Non-pigmented ciliary epithelial cell (primary cell): ENCODE measurements at regions not wholly inside any gene's neighbourhood (a gene's known extent, or its start where the extent isn't known, plus 50 kb on each side); places are given as distances from the start of the nearest gene placed in this dataset.

Experiments
- DNase-seq: peaks from one replicate; pipeline ENCODE4 v3.0.0-alpha.2; 2010; ENCODE audit warnings: low read depth

DNA sequence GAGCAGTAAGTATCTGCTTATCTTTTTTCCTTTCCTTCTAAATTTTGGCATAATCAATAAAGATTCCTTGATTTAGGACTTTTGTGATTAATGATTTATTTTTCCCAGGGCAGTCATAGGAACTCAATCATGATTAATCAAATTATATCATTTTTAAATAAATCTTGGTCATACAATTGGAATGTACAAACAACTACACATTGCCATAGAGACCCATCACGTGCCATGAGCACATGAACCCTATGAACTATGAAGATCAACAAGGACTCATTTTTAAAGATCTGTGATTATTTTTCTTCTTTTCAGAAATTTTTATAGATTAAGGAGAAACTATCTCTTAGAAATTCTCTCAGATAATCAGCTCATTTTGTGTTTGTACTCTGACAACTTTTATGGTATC, 622.4 kb downstream of the BCKDHB start:
- no peak for DNase-seq

DNA sequence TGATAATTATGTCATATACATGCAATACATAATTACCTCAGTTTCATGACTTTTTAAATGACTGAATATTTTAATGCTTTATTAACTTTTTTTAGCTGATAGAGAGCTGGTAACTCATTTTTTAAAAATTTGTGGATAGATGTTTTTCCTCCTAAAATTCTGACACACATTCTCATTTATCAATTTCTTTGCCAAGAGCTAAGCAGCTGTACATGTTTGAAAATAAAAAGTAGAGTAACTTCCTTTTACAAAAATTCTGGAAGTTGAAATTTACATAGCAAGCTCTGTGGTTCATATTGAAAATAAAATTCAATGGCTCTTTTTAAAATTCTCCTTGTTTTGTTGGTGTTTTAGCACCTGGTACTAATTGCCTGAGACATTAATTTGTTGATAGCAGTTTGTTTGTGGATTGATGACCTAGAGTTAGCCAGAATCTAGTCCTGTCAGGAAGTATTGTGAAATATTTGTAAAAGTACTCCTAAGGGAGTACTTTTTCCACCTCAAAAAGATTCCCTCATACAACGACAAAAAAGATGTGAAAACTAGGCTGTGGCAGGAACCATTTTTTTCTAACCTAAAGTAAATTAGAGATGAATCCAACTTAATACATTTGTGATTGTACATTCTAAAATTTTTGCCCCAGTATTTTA, 621.8 kb downstream of the BCKDHB start:
- DNase-seq = no peak

DNA sequence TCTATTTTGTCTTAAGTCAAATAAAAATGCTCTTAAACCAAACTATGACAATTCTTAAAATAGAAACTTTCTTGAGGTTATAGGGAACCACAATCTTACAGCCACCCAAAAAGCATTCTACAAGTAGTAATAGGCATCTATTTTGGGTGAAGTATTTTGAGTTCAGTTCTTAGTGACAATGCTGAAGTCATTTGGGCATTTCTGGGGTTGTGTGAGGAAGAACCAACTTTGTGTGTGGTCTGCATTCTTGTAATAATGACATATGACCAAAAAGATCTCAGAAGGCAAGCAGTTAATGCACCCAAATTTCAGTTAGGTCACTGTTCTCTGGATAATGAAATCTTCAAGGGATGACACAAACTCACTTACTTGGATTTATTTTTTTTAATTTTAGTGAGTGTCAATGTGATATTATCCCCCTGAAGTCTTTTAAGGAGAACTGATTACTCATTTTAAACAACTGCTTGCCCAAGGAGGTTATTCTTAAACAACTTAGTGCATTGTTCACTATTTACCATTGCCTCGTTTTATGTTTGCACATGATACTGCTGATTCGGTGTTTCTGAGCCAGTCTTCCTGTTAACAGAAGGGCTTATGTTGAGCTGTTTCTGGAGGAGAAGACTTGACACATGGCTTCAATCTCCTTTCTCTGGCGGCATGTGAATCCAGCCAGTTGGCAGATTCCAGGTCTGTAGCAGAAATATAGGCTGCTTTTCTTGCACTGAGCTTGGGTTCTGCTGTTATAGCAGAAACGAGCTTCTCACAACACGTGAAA, 618.9 kb downstream of the BCKDHB start:
- no peak for DNase-seq

DNA sequence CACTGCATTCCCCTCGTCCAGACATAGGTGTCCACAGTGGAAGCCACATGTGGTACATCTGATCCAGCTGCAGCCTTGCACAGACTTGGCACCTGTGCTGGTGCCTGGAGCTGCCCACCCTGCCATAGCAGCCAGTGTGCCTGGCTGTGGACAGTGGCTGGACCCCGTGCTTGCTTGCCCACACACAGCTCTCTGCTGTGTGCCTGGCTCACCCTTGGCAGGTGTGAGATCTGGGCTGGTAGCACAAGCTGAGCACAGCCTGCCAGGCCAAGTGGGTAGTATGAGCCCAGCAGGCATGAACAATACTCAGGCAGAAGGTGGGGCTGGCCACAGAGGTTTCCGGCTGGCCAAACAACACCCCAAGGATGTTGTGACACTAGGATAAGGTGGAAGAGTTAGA, 614.4 kb downstream of the BCKDHB start:
- no peak for DNase-seq

DNA sequence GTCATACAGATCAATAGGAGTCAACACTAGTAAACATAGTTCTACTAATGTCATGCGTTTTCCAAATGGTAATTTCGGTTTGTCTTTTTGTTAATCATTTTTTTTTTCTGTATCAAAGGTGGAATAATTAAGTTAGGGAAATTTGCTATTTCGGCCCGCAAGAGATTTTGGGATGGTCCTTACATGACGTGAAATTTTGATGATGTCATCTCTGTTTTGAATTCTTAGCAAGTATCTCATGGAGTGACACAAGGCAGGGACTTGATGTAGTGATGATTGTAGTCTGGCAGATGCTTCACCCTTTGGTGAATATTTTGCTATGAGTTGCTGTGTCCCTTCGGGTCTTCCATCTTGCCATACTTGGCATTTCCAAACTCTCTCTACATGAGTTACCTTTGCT, 608.0 kb downstream of the BCKDHB start:
- DNase-seq = no peak

DNA sequence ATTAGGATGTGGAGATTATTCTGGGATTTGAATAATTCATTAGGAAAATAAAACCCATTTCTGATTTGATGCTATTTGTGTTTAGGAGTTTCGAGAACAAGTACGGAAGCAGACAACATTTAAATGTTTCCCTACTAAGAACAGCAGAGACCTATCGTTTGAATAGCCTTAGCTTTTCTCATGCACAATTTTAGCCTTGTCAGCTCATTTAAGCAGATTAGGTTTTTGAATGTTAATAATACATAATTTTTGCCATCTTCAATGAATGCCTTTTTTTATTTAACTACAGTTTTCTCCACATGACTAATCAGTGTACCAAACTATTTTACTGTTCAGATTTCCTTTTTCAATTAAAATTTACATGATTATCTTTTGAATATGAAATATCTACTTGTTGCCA, 592.0 kb downstream of the BCKDHB start:
- no peak for DNase-seq

DNA sequence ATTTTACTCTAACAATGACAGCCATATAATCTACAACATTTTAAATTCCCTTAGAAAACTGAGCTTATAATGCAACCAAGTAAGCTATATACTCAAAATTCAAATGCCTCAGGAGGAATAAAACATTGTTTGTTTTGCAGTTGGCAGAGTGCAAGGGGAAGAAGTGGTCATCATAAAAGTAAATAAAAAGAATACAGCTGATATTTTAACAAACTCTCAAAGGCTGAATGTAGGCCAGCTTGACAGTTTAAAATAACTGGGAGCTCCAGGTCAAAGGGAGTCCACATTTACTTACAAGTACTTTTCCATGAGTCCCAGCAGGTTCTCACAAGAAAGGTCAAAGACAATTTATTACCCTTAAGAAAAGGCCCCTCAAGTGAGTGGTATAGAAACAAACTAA, 589.8 kb downstream of the BCKDHB start:
- no peak for DNase-seq

DNA sequence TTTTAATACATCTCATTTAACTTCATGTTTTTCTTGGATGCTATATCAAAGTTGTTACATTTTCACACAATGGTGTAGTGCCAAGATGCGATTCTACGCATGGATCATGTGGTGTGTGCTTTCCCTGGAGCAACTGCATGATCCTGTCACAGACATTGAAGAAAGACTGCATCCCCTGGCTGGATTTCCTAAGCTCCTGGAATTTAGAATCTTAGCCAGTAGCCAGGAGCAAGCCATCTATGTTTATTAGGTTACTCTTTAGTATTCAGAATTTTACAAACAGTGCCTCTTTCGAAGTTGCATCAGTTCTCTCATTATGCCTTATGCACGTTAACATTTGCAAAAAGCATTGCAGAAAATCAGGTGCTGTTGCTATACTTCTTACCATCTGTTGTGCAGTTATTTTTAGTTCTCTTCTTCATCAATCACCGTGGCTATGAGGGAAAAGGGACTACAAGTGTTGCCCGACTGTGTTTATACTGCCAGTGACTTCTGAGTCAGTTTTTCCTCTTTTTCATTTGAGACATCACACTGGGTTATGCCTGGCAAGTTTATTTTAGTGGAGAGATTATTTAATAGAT, 584.2 kb downstream of the BCKDHB start:
- DNase-seq = no peak

DNA sequence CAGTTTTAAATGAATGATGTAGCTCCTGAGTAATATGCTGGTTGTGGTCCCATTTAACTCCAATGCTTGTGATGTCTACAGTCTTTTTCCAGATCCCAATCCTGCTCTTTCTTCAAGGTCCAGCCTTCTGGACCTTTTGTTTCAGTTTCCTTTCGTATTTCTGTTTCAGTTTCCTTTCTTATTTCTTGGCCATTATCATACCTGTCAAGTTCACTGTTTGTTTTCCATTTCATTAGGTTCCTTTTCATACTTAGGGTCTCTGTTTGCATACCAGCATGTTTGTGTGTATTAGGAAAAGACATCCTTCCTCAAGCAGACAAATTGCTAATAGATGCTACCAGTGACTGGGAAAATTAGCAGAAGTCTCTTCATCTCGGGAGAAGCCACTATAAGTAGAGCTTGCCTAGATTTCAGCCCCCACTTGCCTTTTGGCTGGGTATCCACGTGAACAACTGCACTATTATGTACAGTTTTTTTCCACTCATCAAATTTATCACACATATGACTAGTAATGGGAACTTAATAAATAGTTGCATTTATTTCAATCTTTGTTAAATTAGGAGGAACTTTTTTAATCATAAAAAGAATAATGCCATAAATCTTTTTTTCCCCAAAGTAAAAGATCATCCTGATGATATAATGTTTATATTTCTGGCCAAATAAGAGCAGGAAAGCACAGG, 583.4 kb downstream of the BCKDHB start:
- DNase-seq = no peak

DNA sequence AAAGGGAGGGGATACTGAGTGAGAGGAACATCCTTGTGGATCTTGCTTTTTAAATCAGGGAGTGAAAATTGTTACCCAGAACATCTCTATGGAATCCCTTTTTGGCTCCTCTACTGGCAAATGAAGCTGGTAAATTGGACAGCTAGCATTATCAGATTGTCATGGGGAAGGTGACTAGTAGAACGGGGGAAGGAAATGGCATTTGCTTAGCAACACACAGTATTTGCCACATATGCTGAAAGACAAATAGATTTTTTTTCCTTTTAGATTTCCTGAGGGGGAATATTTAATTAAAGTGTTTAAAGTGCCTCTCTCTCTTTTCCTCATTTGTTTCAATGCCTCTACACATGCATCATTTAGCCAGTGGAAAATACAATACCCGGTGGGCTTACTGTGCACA, 573.5 kb downstream of the BCKDHB start:
- no peak for DNase-seq

DNA sequence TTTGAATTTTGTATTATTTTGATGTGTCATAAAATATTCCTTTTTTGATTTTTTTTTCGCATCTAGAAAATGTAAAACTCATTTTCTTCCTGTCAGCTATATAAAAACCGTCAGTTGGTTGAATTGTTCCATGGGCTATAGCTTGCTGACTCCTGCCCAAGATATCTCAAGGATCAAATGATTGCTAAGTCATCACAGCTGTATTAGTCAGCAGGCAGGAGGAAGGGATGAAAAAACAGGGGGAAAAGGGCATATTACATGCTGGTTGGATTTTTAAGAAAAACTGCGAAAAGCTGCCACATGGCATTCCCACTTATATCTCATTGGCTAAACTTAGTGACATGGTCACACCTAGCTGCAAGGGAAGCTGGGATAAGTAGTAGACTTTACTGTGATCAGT, 569.9 kb downstream of the BCKDHB start:
- DNase-seq = no peak

DNA sequence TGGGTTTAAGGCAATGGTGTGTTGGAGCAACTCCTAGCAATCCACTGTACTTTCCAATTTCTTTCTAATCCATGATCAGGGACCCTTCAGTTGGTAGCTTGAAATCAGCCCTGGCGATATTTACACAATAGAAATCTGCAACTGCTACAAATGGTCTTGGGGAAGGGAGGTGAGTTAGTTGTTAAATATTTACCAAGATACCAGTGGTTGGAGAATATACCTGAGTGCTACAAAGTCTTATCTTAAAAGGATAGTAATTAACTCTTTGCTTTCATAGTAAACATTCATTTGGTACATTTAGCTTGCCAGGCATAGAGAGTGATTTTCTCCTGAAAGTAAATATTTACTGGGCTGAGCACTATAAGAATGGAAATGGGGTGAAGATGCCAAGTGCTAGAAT, 568.2 kb downstream of the BCKDHB start:
- DNase-seq = no peak

DNA sequence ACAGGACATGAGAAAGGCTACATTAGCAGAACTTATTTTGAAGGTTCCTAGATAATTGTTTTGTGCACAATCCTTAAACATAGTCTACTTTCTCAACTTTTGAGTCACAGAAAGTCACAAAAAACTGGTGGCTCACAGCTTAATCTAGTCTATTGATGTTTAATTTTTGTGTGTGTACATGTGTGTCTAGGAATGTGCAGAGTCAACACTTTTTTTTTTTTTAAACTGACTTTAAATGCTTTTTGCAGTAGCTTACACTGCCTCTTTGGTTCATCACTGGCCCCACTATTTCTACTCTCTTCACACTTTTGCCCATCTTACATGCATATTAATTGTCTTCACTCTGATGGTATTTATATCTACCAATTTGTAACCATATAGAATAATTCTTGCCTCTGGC, 566.9 kb downstream of the BCKDHB start:
- no peak for DNase-seq

DNA sequence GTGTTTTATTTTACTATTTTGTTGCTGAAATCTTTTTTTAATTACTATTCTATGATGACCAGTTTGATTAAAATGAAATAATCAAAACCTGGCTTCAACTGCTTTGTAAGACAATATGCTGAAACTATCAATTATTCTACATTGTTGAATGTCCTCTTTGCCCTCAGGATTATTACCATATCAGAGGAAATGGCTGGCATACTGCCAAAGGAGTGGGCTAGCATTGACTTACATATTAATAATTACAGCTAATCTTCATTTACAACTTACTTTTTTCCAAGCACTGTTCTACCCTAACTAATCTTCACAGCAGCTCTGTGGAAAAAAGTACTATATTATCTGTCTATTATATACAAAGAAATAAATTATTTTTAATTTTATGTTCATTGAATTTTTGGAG, 560.5 kb downstream of the BCKDHB start:
- no peak for DNase-seq

DNA sequence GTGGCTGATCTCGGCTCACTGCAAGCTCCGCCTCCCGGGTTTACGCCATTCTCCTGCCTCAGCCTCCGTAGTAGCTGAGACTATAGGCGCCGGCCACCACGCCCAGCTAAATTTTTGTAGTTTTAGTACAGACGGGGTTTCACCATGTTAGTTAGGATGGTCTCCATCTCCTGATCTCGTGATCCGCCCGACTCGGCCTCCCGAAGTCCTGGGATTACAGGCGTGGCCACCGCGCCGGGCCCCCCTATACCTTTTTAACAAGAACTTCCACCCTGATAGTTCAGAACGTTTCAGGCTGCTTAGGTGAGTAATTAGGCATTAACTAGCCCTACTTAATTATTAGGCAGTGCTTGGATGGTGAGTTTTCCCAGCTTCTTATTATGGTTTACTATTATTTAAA, 552.5 kb downstream of the BCKDHB start:
- no peak for DNase-seq

DNA sequence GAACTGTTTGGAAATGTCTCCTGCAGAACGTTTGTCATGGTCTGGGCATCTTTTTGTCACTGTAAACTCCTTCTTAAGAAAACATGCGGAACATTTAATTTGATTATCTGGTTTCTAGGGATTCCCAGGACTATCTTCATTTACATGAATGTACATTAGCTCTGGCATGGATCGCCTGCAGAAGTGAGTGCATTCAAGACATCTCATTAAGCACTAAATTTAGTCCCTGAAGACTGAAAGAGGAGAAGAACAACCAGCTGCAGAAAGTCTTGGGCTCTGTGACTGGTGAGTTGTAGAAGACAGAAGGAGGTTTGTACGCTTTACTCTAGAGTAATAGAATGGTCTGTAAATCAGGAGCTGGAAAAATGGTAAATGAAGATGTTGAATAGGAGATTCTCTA, 540.7 kb downstream of the BCKDHB start:
- no peak for DNase-seq

DNA sequence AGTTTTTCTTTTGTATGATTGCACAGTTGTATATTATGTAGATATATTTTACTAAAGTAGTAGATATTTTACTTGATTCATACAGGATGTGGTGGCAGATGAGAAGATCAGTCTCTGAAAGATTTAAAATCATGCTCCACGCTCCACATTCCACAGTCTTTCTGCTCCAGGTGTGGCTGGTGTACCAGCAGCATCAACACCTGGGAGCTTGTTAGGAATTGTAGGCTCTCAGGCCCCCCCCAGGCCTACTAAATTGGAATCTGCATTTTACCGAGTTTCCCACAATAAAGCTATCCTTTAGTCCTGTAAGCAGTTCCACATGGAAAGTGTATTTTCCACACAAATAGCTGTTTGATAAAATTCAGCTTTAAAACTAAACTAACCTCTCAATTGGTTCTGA, 537.4 kb downstream of the BCKDHB start:
- no peak for DNase-seq

DNA sequence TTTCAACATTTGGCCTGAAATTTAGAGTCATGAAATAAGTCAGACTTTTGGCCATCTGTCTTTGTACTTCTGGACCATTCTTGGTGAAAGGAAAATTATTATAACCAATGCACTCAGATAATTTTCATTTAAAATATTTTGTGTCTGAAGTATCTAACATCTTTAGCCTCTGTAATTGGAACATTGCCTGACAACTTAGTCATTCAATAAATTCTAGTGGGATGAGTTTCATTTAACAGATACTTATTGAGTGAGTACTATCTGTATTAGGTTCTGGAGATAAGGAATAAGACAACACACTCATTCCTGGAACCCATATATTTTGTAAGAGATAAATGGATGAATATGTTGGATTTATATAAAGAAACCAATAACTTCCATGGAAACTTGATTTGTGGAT, 536.0 kb downstream of the BCKDHB start:
- DNase-seq = no peak

DNA sequence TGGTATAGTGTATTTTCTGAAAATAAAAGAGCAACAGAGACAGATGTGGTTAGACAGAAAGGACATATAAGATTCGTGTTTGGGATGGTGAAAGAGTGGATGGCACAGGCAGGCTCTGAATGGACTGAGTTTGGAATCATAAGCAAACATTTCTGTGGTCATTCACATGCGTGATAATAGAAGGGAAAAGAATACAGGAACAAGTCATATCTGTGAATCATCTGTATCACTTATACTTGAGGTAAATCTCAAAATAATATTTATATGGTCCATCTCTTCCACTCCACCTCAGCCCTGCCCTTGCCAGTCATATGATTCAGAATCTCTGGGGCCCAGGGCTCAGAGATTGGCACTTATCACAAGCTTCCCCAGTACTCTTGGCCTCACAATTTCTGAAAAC, 535.1 kb downstream of the BCKDHB start:
- no peak for DNase-seq

DNA sequence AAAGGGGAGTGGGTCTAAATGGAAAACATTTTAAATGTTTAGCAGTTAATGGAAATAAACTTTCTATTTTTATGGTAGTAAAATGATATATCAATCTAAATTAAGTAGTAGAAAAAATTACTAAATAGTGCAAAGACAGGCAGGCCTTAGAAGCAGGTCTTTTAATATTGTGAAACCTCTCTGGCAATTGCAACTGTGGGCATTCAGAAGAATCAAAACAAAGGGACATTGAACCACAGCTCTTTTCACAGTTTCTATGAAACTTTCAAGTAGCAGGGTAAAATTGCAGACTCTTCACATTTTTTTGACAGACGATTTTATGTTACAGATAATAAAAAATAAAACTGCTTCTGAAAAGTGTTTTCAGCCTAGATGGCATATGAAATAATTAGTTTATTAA, 533.7 kb downstream of the BCKDHB start:
- DNase-seq = no peak

DNA sequence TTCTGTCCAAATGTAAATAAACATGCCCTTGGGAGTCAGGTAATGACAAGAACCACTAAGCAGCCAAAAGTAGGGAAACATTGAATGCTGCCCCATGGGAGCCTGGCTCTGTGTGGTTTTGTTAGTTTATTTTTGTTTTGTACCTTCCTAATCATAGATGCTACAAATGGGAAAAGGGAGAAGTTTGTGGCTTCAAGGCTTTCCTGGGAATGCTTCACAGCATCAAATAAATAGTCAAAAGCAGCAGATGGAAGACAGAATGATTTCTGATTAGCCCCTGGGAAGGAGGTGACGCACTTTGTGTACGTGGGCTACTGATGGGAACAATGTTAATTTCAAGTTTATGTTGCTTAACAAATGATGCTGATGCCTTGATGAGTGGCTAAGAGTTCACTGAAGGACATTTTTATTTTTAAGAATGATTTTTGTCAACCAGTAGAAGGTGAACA, 532.7 kb downstream of the BCKDHB start:
- no peak for DNase-seq

DNA sequence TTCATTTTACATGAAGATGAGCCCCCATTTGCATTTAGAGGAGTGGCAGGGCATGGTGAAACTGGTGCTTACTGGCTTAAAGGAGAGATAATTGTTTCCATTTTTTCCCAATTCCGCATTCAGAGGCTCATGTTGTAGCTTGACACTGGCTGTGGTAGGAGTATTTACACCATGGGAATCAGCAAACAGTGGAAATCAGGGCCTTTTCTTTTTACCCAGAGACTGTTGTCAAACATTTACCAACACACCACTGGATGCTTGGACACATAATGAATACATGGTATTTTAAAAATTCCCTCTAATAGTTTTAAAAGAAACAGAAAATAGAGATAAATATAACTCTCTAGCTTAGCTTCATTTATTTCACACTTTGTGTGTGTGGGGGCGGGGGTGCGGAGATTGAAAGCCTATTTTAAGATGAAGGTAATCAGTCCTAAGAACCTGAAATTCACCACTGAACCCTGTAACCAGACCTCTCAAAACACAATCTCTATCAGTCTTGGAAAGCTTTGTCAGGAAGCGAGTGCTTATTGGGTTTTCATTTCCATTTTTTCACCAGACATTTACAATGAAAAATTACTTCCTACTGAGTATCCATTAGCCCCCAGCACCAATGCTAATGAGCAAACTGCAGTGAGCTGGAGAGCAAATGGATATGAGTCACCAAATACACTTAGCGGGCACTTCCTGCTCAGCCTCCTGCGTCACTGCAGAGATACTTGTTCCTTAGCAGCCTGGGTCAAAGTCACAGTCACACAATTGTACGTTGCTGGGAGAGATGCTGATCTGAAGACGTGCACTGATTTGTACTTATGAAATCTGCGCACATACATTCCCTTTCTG, 532.0 kb downstream of the BCKDHB start:
- DNase-seq = peak; percentile 97
